ENCODE measurements at regions not wholly inside any gene's neighbourhood (a gene's known extent, or its start where the extent isn't known, plus 50 kb on each side); places are given as distances from the start of the nearest gene placed in this dataset.

DNA sequence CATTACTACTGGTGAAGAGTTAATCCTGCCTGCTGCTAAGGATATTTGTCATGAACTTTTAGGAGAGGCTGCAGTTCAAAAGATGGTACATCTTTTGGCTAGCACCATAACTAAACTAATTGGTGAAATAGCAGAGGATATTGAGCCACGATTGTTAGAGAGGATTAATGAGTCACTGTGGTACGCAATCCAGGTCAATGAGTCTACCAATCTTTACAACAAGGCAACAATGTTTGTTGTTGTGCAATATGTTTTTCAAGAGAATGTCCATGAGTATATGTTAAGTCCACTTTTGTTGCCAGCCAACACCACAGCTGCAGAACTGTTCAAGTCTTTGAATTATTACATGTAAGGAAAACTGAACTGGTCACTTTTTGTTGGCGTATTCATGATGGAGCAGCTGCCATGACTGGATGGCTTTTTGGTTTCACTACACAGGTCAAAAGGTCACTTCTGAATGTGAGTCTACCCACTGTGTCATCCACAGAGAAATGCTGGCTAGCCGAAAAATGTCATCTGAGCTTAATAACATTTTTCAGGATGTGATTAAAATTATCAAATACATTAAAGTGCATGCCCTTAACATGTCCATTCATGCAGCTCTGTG, 402.6 kb upstream of the KIF2B start:
- Mint-ChIP-seq H3K36me3 (no peaks in the 10 kb centered on the region), H3K27ac (no peak overlapping the region), H3K9me3 (peaks cover 5% of the 10 kb centered on the region), H3K27me3 (no peaks in the 10 kb centered on the region), H3K4me1 (no peaks in the 10 kb centered on the region), H3K4me3 (no peak overlapping the region)
- CTCF ChIA-PET: no interaction called here
- no peak for DNase-seq

GRCh38 chr17:53409588-53409987, 413.1 kb upstream of the KIF2B start:
- CTCF ChIA-PET: no interaction called here
- Mint-ChIP-seq H3K27ac (no peak overlapping the region), H3K27me3 (no peaks in the 10 kb centered on the region), H3K4me1 (no peaks in the 10 kb centered on the region), H3K36me3 (no peaks in the 10 kb centered on the region), H3K4me3 (no peak overlapping the region), H3K9me3 (peaks cover 22% of the 10 kb centered on the region)
- no peak for DNase-seq

DNA sequence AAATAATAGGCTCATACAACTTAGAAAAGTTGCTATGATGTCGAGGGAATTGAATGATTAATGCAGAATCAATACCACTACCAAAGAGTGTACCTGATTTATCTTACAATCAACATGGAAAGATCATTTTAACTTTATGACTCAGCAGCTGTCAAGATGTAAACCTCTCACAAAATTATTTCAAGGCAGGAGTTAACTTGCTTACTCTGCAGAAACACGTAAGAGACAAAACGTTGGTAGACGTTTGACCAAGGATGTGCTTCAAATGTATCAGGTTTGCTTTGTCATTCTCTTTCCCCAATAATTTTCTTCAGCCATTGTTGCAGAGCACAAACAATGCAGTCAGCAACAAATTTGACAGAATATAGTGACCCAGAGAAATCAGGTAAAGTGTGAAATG, 415.8 kb upstream of the KIF2B start:
- no peaks in the 10 kb centered on the region for H3K27me3 Mint-ChIP-seq
- no peak for DNase-seq
- H3K4me1 Mint-ChIP-seq: no peaks in the 10 kb centered on the region
- peaks cover 18% of the 10 kb centered on the region for H3K9me3 Mint-ChIP-seq
- H3K27ac Mint-ChIP-seq: no peak overlapping the region
- H3K36me3 Mint-ChIP-seq: no peaks in the 10 kb centered on the region
- CTCF ChIA-PET: no interaction called here
- no peak overlapping the region for H3K4me3 Mint-ChIP-seq

- Mint-ChIP-seq H3K36me3 (no peaks in the 10 kb centered on the region), H3K4me3 (no peak overlapping the region), H3K9me3 (peaks cover 5% of the 10 kb centered on the region), H3K27ac (no peak overlapping the region), H3K27me3 (no peaks in the 10 kb centered on the region), H3K4me1 (no peaks in the 10 kb centered on the region)
- CTCF ChIA-PET: no interaction called here
- no peak for DNase-seq
Observed at GRCh38 chr17:53391197-53391596, 431.5 kb upstream of the KIF2B start.

DNA sequence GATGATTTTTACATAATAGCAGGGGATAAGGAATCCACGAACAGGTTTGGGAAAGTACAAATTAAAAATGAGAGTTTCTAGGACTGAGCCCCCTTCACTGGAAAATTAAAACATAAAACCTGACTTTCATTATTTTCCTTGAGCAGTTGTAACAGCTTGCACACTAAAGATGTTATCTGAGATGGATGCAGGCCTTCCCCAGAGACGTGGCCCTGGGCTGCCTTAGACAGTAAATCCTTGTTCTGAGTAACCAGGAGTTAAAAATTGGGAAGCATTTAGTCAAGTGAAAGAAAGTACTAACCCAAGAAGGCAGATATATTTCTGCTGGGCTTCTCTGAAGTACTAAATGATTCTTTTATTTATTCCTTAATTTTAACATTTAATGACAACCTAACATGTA, 432.2 kb upstream of the KIF2B start:
- no peak overlapping the region for H3K27ac Mint-ChIP-seq
- H3K27me3 Mint-ChIP-seq: no peaks in the 10 kb centered on the region
- CTCF ChIA-PET: no interaction called here
- H3K4me1 Mint-ChIP-seq: no peaks in the 10 kb centered on the region
- no peaks in the 10 kb centered on the region for H3K36me3 Mint-ChIP-seq
- no peak for DNase-seq
- no peak overlapping the region for H3K4me3 Mint-ChIP-seq
- H3K9me3 Mint-ChIP-seq: peaks cover 5% of the 10 kb centered on the region

DNA sequence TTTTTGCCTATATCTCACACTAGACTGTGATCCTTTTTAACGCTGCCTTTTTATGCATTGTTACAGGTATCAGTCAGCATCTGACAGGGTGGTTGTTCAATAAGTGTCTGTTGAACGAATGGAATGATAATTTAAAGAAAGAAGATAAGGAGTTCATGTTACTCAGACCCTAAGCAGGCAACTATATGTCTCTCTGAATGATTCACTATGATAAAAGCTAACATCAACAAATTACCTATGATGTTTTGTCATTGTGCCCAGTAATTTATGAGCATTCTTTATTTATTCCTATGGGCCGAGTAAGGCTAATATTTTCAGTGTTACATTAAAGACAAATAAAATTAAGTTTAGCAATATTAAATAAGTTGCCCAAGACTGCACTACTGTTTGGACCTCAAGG, 435.0 kb upstream of the KIF2B start:
- H3K36me3 Mint-ChIP-seq: no peaks in the 10 kb centered on the region
- no peak for DNase-seq
- CTCF ChIA-PET: no interaction called here
- H3K4me1 Mint-ChIP-seq: no peaks in the 10 kb centered on the region
- H3K27ac Mint-ChIP-seq: no peak overlapping the region
- H3K27me3 Mint-ChIP-seq: no peaks in the 10 kb centered on the region
- no peak overlapping the region for H3K4me3 Mint-ChIP-seq
- H3K9me3 Mint-ChIP-seq: peaks cover 3% of the 10 kb centered on the region

DNA sequence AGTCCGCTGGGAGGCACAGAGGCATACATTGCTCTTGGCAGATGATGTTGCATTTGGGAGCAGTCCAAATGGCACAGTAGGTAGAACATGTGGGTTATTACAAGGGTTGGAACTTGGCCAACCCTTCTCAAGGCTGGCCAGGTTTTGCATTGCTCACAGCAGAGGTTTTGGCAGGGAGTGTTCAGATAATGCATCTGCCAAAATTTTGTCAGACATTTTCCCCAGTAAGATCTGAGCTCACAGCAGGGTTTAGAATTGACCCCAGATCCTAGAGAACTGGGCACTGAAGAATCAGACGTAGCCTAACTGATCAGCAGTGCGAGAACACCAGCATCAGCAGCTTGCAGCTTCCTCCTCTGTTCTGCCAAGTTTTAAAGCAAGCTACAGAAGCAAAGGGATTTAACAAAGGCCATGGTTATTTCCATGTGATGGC, 468.8 kb upstream of the KIF2B start:
- Mint-ChIP-seq H3K4me1 (no peaks in the 10 kb centered on the region), H3K27ac (no peak overlapping the region), H3K27me3 (no peaks in the 10 kb centered on the region), H3K36me3 (no peaks in the 10 kb centered on the region), H3K9me3 (no peaks in the 10 kb centered on the region), H3K4me3 (no peak overlapping the region)
- DNase-seq: no peak
- CTCF ChIA-PET: no interaction called here

DNA sequence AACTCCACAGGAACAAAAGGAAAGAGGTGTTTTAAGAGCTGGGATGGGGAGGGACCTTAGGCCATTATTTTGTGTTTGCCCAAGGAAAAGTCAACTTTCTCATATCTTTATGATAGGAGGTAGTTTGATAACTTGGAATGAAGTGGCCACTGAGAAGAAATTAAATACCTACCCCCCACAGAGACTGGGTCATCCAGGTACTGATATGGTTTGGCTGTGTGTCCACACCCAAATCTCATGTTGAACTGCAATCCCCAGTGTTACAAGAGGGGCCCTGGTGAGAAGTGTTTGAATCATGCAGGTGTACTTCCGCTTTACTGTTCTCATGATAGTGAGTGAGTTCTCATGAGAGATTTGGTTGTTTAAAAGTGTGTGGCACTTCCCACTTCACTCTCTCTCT, 477.9 kb upstream of the KIF2B start:
- H3K36me3 Mint-ChIP-seq: no peaks in the 10 kb centered on the region
- no peak overlapping the region for H3K4me3 Mint-ChIP-seq
- CTCF ChIA-PET: no interaction called here
- H3K4me1 Mint-ChIP-seq: no peaks in the 10 kb centered on the region
- H3K27ac Mint-ChIP-seq: no peak overlapping the region
- peaks cover 18% of the 10 kb centered on the region for H3K9me3 Mint-ChIP-seq
- DNase-seq: no peak
- no peaks in the 10 kb centered on the region for H3K27me3 Mint-ChIP-seq

GRCh38 chr17:53336281-53336680, 486.4 kb upstream of the KIF2B start:
- no peaks in the 10 kb centered on the region for H3K27me3 Mint-ChIP-seq
- no peak for DNase-seq
- H3K36me3 Mint-ChIP-seq: no peaks in the 10 kb centered on the region
- no peak overlapping the region for H3K4me3 Mint-ChIP-seq
- CTCF ChIA-PET: no interaction called here
- H3K9me3 Mint-ChIP-seq: peaks cover 20% of the 10 kb centered on the region
- no peaks in the 10 kb centered on the region for H3K4me1 Mint-ChIP-seq
- H3K27ac Mint-ChIP-seq: no peak overlapping the region

GRCh38 chr17:53335443-53335842, 487.3 kb upstream of the KIF2B start:
- Mint-ChIP-seq H3K4me3 (no peak overlapping the region), H3K27me3 (no peaks in the 10 kb centered on the region), H3K9me3 (peaks cover 13% of the 10 kb centered on the region), H3K36me3 (no peaks in the 10 kb centered on the region), H3K27ac (no peak overlapping the region), H3K4me1 (no peaks in the 10 kb centered on the region)
- no peak for DNase-seq
- CTCF ChIA-PET: no interaction called here

GRCh38 chr17:53330756-53331155, 492.0 kb upstream of the KIF2B start:
- no peak overlapping the region for H3K4me3 Mint-ChIP-seq
- H3K36me3 Mint-ChIP-seq: no peaks in the 10 kb centered on the region
- peaks cover 6% of the 10 kb centered on the region for H3K9me3 Mint-ChIP-seq
- H3K4me1 Mint-ChIP-seq: no peaks in the 10 kb centered on the region
- H3K27ac Mint-ChIP-seq: no peak overlapping the region
- no peak for DNase-seq
- CTCF ChIA-PET: no interaction called here
- no peaks in the 10 kb centered on the region for H3K27me3 Mint-ChIP-seq

DNA sequence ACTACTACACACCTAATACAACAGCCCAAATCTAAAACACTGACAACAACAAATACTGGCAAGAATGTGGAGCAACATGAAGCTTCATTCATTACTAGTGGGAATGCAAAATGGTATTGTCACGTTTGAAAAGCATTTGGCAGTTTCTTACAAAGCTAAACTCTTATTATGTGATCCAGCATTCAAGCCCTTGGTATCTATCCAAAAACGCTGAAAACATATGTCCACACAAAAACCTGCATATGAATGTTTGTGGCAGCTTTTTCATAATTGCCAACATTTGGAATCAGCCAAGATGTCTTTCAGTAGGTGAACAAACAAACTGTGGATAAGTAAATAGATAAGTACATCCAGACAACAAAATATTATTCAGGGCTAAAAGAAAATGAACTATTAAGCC, 501.1 kb upstream of the KIF2B start:
- Mint-ChIP-seq H3K4me1 (no peaks in the 10 kb centered on the region), H3K36me3 (no peaks in the 10 kb centered on the region), H3K27ac (no peak overlapping the region), H3K4me3 (no peak overlapping the region), H3K9me3 (peaks cover 1% of the 10 kb centered on the region), H3K27me3 (no peaks in the 10 kb centered on the region)
- no peak for DNase-seq
- CTCF ChIA-PET: no interaction called here

DNA sequence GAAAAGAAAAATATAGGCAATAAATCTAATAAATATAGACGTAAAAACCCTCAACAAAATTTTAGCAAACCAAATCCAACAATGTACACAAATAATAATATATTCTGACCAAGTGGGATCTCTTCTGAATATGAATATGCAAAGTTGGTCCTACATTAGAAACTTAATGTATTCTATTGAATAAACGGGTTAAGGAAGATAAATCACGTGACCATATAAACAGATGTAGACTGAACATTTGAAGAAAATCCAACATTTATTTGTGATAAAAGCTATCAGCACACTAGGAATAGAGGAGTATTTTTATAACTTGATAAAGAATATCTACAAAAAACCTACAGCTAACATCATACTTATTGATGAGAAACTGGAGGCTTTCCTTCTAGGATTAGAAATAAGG, 502.8 kb upstream of the KIF2B start:
- Mint-ChIP-seq H3K27me3 (no peaks in the 10 kb centered on the region), H3K4me3 (no peak overlapping the region), H3K27ac (no peak overlapping the region), H3K4me1 (no peaks in the 10 kb centered on the region), H3K9me3 (peaks cover 1% of the 10 kb centered on the region), H3K36me3 (no peaks in the 10 kb centered on the region)
- DNase-seq: no peak
- CTCF ChIA-PET: no interaction called here

GRCh38 chr17:53316988-53317387, 505.7 kb upstream of the KIF2B start:
- Mint-ChIP-seq H3K27ac (no peak overlapping the region), H3K27me3 (no peaks in the 10 kb centered on the region), H3K9me3 (peaks cover 1% of the 10 kb centered on the region), H3K4me3 (no peak overlapping the region), H3K36me3 (no peaks in the 10 kb centered on the region), H3K4me1 (no peaks in the 10 kb centered on the region)
- CTCF ChIA-PET: no interaction called here
- DNase-seq: no peak

DNA sequence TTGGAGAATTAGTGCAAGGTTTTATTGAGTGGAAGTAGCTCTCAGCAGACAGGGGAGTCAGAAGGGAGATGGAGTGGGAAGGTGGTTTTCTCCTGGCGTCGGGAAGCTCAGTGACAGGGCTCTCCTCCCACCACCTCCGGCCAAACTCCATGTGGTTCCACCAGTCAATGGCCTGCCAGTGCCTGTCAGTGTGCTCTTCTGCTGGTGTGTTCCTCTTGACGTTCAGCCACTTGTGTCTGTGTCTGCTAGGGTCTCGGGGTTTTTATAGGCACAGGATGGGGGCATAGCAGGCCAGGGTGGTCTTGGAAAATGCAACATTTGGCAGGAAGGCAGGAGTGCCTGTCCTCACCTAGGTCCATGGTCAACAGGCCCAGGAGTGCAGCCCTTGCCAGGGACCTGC, 506.7 kb upstream of the KIF2B start:
- Mint-ChIP-seq H3K9me3 (peaks cover 1% of the 10 kb centered on the region), H3K27me3 (no peaks in the 10 kb centered on the region), H3K4me1 (no peaks in the 10 kb centered on the region), H3K27ac (no peak overlapping the region), H3K4me3 (no peak overlapping the region), H3K36me3 (no peaks in the 10 kb centered on the region)
- CTCF ChIA-PET: no interaction called here
- no peak for DNase-seq

DNA sequence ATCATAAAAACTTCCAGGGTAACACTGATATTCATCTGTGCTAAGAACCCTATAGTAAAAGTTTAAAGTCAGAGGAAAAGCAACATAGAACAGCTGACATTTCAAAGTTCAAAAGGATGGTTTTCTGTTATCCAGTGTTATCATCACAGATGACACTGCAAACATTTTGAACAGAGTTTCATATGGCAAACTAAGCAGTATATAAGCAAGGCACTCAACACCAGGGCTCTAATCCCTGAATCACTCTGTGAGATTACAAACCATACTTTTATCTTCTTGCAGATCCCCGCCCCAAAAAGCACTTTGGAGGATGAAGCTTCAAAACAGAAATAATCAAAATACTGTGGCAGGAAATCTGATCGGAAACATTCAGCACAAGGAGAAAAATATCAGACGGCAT, 508.2 kb upstream of the KIF2B start:
- H3K27ac Mint-ChIP-seq: no peak overlapping the region
- no peaks in the 10 kb centered on the region for H3K36me3 Mint-ChIP-seq
- peaks cover 6% of the 10 kb centered on the region for H3K9me3 Mint-ChIP-seq
- no peak for DNase-seq
- CTCF ChIA-PET: no interaction called here
- H3K27me3 Mint-ChIP-seq: no peaks in the 10 kb centered on the region
- H3K4me1 Mint-ChIP-seq: no peaks in the 10 kb centered on the region
- no peak overlapping the region for H3K4me3 Mint-ChIP-seq
